HepG2 (cell line): ENCODE measurements at regions not wholly inside any gene's neighbourhood (a gene's known extent, or its start where the extent isn't known, plus 50 kb on each side); places are given as distances from the start of the nearest gene placed in this dataset.

ENCODE experiments used
- ATAC-seq: fragments of 200-7000 bp; cut with Tn5 transposase; 3 replicates; pipeline ENCODE4 v1.9.1; 2020; ENCODE audit warnings: mild to moderate bottlenecking, moderate library complexity
- BruUV-seq: library from RNA; stranded (reverse); fragments of 400-500 nt; replicated peaks from 2 replicates; lab custom pipeline; 2021; lab: Mats Ljungman, UMichigan
- CTCF ChIA-PET: fragments of 300-600 bp; formaldehyde crosslinking; extraction: SDS; loops from one replicate; lab custom pipeline; 2021; ENCODE audit warnings: low total read pairs, inconsistent platforms, low intra/inter-chr PET ratio; lab: Yijun Ruan, JAX
- POLR2A ChIA-PET: fragments of 350-600 bp; sonication (Branson Sonifier 250); formaldehyde crosslinking; loops from one replicate; lab custom pipeline; 2020; ENCODE audit warnings: antibody characterized with exemption, inconsistent platforms; lab: Yijun Ruan, JAX
- DNase-seq: peaks from one replicate; pipeline ENCODE4 v3.0.0-alpha.2; 2015; ENCODE audit warnings: low spot score
- FAIRE-seq: peaks from 3 replicates; lab custom pipeline; 2011; peaks lifted over from hg19 to GRCh38; lab: Jason Lieb, UNC
- H2AFZ ChIP-seq: one replicate; pipeline ENCODE4 v1.6.1; 2011; ENCODE audit warnings: low read length, inconsistent platforms
- H3K27ac ChIP-seq: fragments of 300-600 bp; 3 replicates; pipeline ENCODE4 v1.8.0; 2011; ENCODE audit warnings: mixed run types, mild to moderate bottlenecking, mixed read lengths, low read length, inconsistent platforms; ENCODE audit not compliant: insufficient read depth; ENCODE audit errors: extremely low read length
- H3K27me3 ChIP-seq, 2 experiments: fragments of 200-600 bp in 1 of 2; 2 replicates in 1 of 2; 3 replicates in 1 of 2; pipeline versions ENCODE4 v1.6.0 to v1.8.0; 2011; ENCODE audit warnings: low read length in 2 of 2, mild to moderate bottlenecking in 2 of 2, moderate library complexity in 2 of 2, inconsistent platforms in 1 of 2; ENCODE audit not compliant: insufficient read depth in 2 of 2, control insufficient read depth in 1 of 2
- H3K36me3 ChIP-seq, 2 experiments: fragments of 200-600 bp in 1 of 2; replicated peaks in 1 of 2; 2 replicates in 1 of 2; 3 replicates in 1 of 2; pipeline versions ENCODE4 v1.5.1 to v1.8.0; 2011; ENCODE audit warnings: low read length in 2 of 2, inconsistent platforms in 1 of 2; ENCODE audit not compliant: insufficient read depth in 2 of 2, control insufficient read depth in 1 of 2
- H3K4me1 ChIP-seq: 2 replicates; pipeline ENCODE4 v1.5.1; 2012; ENCODE audit warnings: low read length, inconsistent platforms; ENCODE audit not compliant: insufficient read depth
- H3K4me2 ChIP-seq: 2 replicates; pipeline ENCODE4 v1.6.0; 2011; ENCODE audit warnings: low read depth, low read length, inconsistent platforms
- H3K4me3 ChIP-seq, 3 experiments: fragments of 200-600 bp in 1 of 3; sonication (generic), shearing (Covaris generic) in 1 of 3; replicated peaks in 1 of 3; 2 replicates each; pipeline ENCODE4 v1.5.1; 2011 to 2016; ENCODE audit warnings: low read length in 3 of 3, inconsistent platforms in 2 of 3, low read depth in 2 of 3, mild to moderate bottlenecking in 2 of 3, control low read depth in 1 of 3, mixed read lengths in 1 of 3; ENCODE audit not compliant: insufficient read depth in 1 of 3
- H3K79me2 ChIP-seq: one replicate; pipeline ENCODE4 v1.6.1; 2011; ENCODE audit warnings: low read length, inconsistent platforms; ENCODE audit not compliant: insufficient read depth
- H3K9ac ChIP-seq: 2 replicates; pipeline ENCODE4 v1.6.0; 2011; ENCODE audit warnings: mild to moderate bottlenecking, low read depth, low read length, inconsistent platforms; ENCODE audit not compliant: insufficient read depth
- H3K9me3 ChIP-seq: 2 replicates; pipeline ENCODE4 v1.5.1; 2012; ENCODE audit warnings: mild to moderate bottlenecking, low read length
- H4K20me1 ChIP-seq: 2 replicates; pipeline ENCODE4 v1.6.0; 2011; ENCODE audit warnings: inconsistent platforms, mild to moderate bottlenecking, low read length, moderate library complexity; ENCODE audit not compliant: insufficient read depth
- GATAD2A ChIP-seq: IDR thresholded peaks from 2 replicates; pipeline ENCODE4 v1.6.1; 2016
- MTERF4 ChIP-seq: sonication (generic); formaldehyde crosslinking; IDR thresholded peaks from 2 replicates; pipeline ENCODE4 v1.8.0; 2023; ENCODE audit warnings: mild to moderate bottlenecking, missing genetic modification reagents
- MYC ChIP-seq: sonication (generic); formaldehyde crosslinking; IDR thresholded peaks from 2 replicates; pipeline ENCODE4 v1.9.0; 2021; ENCODE audit warnings: missing genetic modification reagents, borderline replicate concordance
- PRDM15 ChIP-seq: sonication (generic); formaldehyde crosslinking; IDR thresholded peaks from 2 replicates; pipeline ENCODE4 v1.4.0; 2020; ENCODE audit warnings: missing genetic modification reagents
- SNAPC2 ChIP-seq: sonication (generic); formaldehyde crosslinking; IDR thresholded peaks from 2 replicates; pipeline ENCODE4 v1.8.1; 2022; ENCODE audit warnings: mild to moderate bottlenecking, missing genetic modification reagents
- TFE3 ChIP-seq: IDR thresholded peaks from 2 replicates; pipeline ENCODE4 v1.6.1; 2016
- ZFP41 ChIP-seq: sonication (generic); formaldehyde crosslinking; IDR thresholded peaks from 2 replicates; pipeline ENCODE4 v1.4.0; 2020; ENCODE audit warnings: mild to moderate bottlenecking, missing genetic modification reagents, borderline replicate concordance
- ZNF280B ChIP-seq: sonication (generic); formaldehyde crosslinking; IDR thresholded peaks from 2 replicates; pipeline ENCODE4 v1.5.0; 2020; ENCODE audit warnings: missing genetic modification reagents, mild to moderate bottlenecking, borderline replicate concordance
- ZNF773 ChIP-seq: sonication (generic); formaldehyde crosslinking; IDR thresholded peaks from 2 replicates; pipeline ENCODE4 v1.4.0; 2020; ENCODE audit warnings: missing genetic modification reagents, borderline replicate concordance
- WGBS: methylation state at CpG from one replicate; pipeline ENCODE4 v1.1.6; 2017; ENCODE audit warnings: low lambda C conversion rate; 5-methylcytosine and 5-hydroxymethylcytosine counted together
- in situ Hi-C: cut with HindIII; loops from 2 replicates; pipeline ENCODE4 v1.10.0; 2017; ENCODE audit warnings: low pct_unique_long_range_greater_than_20kb; ENCODE audit not compliant: extremely low pct_ligation_motif_present
- intact Hi-C: fragments of 100-400 bp; cut with micrococcal nuclease; formaldehyde crosslinking; loops from one replicate; pipeline ENCODE4 v1.10.0; 2022; ENCODE audit not compliant: unreplicated experiment
- TF ChIP-seq, protein P1 (sequence below): sonication (generic); formaldehyde crosslinking; IDR thresholded peaks from 2 replicates; pipeline ENCODE4 v1.5.1; 2020; ENCODE audit warnings: mild to moderate bottlenecking, missing genetic modification reagents, borderline replicate concordance
- TF ChIP-seq, protein P2 (sequence below): IDR thresholded peaks from 2 replicates; pipeline ENCODE4 v1.6.1; 2016; ENCODE audit warnings: control low read depth

DNA sequence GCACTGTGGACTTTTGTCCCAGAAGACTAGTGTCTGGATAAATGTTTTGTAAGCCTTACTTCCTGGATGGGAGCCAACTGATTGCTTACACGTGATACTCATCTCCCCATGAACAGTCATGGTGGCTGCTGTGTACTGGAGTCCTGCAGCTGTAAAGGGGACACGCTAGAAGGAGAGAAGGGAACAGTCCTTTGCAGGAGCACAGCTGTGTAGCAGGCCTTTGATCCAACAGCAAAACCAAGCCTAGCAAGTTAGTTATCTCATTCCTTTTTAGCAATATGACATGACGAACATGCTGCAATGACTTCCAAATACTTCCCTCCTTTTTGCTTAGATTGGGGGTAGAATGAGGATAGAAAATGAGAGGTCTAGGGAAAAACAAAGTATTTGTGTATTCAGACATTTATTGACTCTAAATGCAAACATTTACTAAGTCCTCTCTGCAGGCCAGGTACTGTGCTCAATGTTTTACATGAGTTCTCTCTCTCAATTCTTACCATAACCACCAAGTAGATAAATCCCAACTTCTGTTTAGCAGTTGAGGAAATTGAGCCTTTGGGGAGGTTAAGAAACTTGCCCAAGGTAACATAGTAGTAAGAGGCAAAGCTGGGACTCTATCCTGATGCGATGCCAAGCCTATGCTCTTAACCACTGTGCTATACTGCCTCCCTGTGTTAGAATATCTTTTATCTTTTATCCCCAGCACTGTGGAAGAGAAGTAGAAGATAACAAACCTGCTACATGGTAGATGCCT is 55.4 kb upstream of the CD28 start (continued):
- TF ChIP-seq, protein P1, sequence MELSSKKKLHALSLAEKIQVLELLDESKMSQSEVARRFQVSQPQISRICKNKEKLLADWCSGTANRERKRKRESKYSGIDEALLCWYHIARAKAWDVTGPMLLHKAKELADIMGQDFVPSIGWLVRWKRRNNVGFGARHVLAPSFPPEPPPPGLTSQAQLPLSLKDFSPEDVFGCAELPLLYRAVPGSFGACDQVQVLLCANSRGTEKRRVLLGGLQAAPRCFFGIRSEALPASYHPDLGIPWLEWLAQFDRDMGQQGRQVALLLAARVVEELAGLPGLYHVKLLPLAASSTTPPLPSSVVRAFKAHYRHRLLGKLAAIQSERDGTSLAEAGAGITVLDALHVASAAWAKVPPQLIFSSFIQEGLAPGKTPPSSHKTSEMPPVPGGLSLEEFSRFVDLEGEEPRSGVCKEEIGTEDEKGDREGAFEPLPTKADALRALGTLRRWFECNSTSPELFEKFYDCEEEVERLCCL (CRISPR knock-in tag), result no peak
- no peak for TF ChIP-seq ZFP41 (CRISPR knock-in tag)
- TF ChIP-seq MYC, result peak; percentile 66; the same call in 1 of the 2 replicates
- peak; percentile 82 for TF ChIP-seq MTERF4 (CRISPR knock-in tag)

GRCh38 chr2:203651621-203652020 is 54.8 kb upstream of the CD28 start:
- Histone ChIP-seq H3K9me3 (no peaks in the 10 kb centered on the region), H3K36me3 (no peaks in the 10 kb centered on the region), H3K27me3 (no peaks in the 10 kb centered on the region), H3K79me2 (no peaks in the 10 kb centered on the region), H2AFZ (no peak overlapping the region), H3K9ac (no peak overlapping the region), H4K20me1 (no peaks in the 10 kb centered on the region), H3K4me2 (peak overlapping the region; percentile 84), H3K4me1 (peaks cover 73% of the 10 kb centered on the region), H3K4me3 (peak overlapping the region in 1 of 3 experiments; percentile 59; a peak in 1 of 6 replicates), H3K27ac (peak overlapping the region; percentile 91)
- FAIRE-seq (no peak), ATAC-seq (no peak), DNase-seq (no peak)
- POLR2A ChIA-PET, result interaction anchor here (1.6 to 5.7 kb wide), 5 partner anchors 13 to 413 kb away, joined by 4 to 44 read pairs (median 9); partner anchors contain the start of genes CYP20A1 and RAPH1
- in situ Hi-C loops, result loop anchor here (10.0 to 25.0 kb wide), 3 partner anchors 163 to 414 kb away; partner anchors contain the start of gene CYP20A1
- intact Hi-C loops, result loop anchor here (1.0 to 2.0 kb wide), 3 partner anchors 117 to 167 kb away; partner anchors contain the start of gene RAPH1
- 65% methylated on average over 1 of the region's 1 CpG for WGBS
- no TSS peak for BruUV-seq
- CTCF ChIA-PET, result no interaction called here
- TF ChIP-seq, protein P2, sequence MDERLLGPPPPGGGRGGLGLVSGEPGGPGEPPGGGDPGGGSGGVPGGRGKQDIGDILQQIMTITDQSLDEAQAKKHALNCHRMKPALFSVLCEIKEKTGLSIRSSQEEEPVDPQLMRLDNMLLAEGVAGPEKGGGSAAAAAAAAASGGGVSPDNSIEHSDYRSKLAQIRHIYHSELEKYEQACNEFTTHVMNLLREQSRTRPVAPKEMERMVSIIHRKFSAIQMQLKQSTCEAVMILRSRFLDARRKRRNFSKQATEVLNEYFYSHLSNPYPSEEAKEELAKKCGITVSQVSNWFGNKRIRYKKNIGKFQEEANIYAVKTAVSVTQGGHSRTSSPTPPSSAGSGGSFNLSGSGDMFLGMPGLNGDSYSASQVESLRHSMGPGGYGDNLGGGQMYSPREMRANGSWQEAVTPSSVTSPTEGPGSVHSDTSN, result no peak
- TF ChIP-seq GATAD2A (CRISPR knock-in tag) (no peak), SNAPC2 (CRISPR knock-in tag) (no peak), ZNF773 (CRISPR knock-in tag) (no peak), ZNF280B (CRISPR knock-in tag) (no peak), PRDM15 (no peak), TFE3 (CRISPR knock-in tag) (no peak)
